ENCODE measurements at regions not wholly inside any gene's neighbourhood (a gene's known extent, or its start where the extent isn't known, plus 50 kb on each side); places are given as distances from the start of the nearest gene placed in this dataset.

GRCh38 chr15:47846128-47846868, 129.0 kb downstream of the SEMA6D start:
- no peak for DNase-seq
- Mint-ChIP-seq H3K27me3 (ENCODE audit: low read depth, poor library complexity) (peaks cover 8% of the 10 kb centered on the region), H3K4me3 (no peak overlapping the region), H3K36me3 (ENCODE audit: low read depth) (no peaks in the 10 kb centered on the region), H3K27ac (no peak overlapping the region), H3K4me1 (peaks cover 22% of the 10 kb centered on the region), H3K9me3 (no peaks in the 10 kb centered on the region)
- TF ChIP-seq CTCF (IDR thresholded peaks at IDR 0.05): no peak

- no peak overlapping the region for H3K27ac Mint-ChIP-seq
- no peak for TF ChIP-seq CTCF (IDR thresholded peaks at IDR 0.05)
Measured at GRCh38 chr15:47846876-47847275, 129.6 kb downstream of the SEMA6D start.

GRCh38 chr15:47856071-47856470, 138.8 kb downstream of the SEMA6D start:
- no peaks in the 10 kb centered on the region for H3K9me3 Mint-ChIP-seq
- no peak for TF ChIP-seq CTCF (IDR thresholded peaks at IDR 0.05)

More at GRCh38 chr15:47846876-47847275, 129.6 kb downstream of the SEMA6D start:
- Mint-ChIP-seq H3K4me1 (peaks cover 22% of the 10 kb centered on the region), H3K4me3 (no peak overlapping the region), H3K9me3 (no peaks in the 10 kb centered on the region), H3K36me3 (ENCODE audit: low read depth) (no peaks in the 10 kb centered on the region), H3K27me3 (ENCODE audit: low read depth, poor library complexity) (peaks cover 8% of the 10 kb centered on the region)
- no peak for DNase-seq

GRCh38 chr15:47857014-47857775, 139.9 kb downstream of the SEMA6D start:
- Mint-ChIP-seq H3K9me3 (no peaks in the 10 kb centered on the region), H3K4me3 (no peak overlapping the region), H3K27me3 (ENCODE audit: low read depth, poor library complexity) (no peaks in the 10 kb centered on the region), H3K4me1 (peaks cover 15% of the 10 kb centered on the region), H3K36me3 (ENCODE audit: low read depth) (no peaks in the 10 kb centered on the region), H3K27ac (no peak overlapping the region)
- DNase-seq: no peak
- TF ChIP-seq CTCF (IDR thresholded peaks at IDR 0.05): no peak

More at GRCh38 chr15:47856071-47856470, 138.8 kb downstream of the SEMA6D start:
- H3K27ac Mint-ChIP-seq: no peak overlapping the region
- DNase-seq: no peak
- no peaks in the 10 kb centered on the region for H3K36me3 Mint-ChIP-seq (ENCODE audit: low read depth)
- H3K4me1 Mint-ChIP-seq: peaks cover 4% of the 10 kb centered on the region
- H3K4me3 Mint-ChIP-seq: no peak overlapping the region
- no peaks in the 10 kb centered on the region for H3K27me3 Mint-ChIP-seq (ENCODE audit: low read depth, poor library complexity)

GRCh38 chr15:47857776-47858167, 140.5 kb downstream of the SEMA6D start:
- Mint-ChIP-seq H3K4me1 (peaks cover 19% of the 10 kb centered on the region), H3K27ac (no peak overlapping the region), H3K27me3 (ENCODE audit: low read depth, poor library complexity) (no peaks in the 10 kb centered on the region), H3K4me3 (no peak overlapping the region), H3K36me3 (ENCODE audit: low read depth) (no peaks in the 10 kb centered on the region), H3K9me3 (no peaks in the 10 kb centered on the region)
- DNase-seq: no peak
- TF ChIP-seq CTCF (IDR thresholded peaks at IDR 0.05): no peak
